IPS-18a (cell line): ENCODE measurements at regions not wholly inside any gene's neighbourhood (a gene's known extent, or its start where the extent isn't known, plus 50 kb on each side); places are given as distances from the start of the nearest gene placed in this dataset.
"Not testable (repeated sequence)": the region's sequence is repeated elsewhere in the genome, so short reads cannot be mapped to it uniquely, and the experiment has no call there.

ENCODE experiments used
- H3K27ac ChIP-seq: one replicate; pipeline ENCODE4 v1.5.1; 2013; ENCODE audit warnings: low read length
- H3K27me3 ChIP-seq: one replicate; pipeline ENCODE4 v1.6.1; 2013; ENCODE audit warnings: mild to moderate bottlenecking, low read length; ENCODE audit not compliant: control insufficient read depth, insufficient read depth
- H3K36me3 ChIP-seq: one replicate; pipeline ENCODE4 v1.6.1; 2013; ENCODE audit warnings: low read depth, low read length; ENCODE audit not compliant: control insufficient read depth
- H3K4me1 ChIP-seq: one replicate; pipeline ENCODE4 v1.6.1; 2013; ENCODE audit warnings: low read depth, low read length; ENCODE audit not compliant: control insufficient read depth
- H3K4me3 ChIP-seq: one replicate; pipeline ENCODE4 v1.5.1; 2013; ENCODE audit warnings: low read length
- H3K9ac ChIP-seq: one replicate; pipeline ENCODE4 v1.6.1; 2013; ENCODE audit warnings: mild to moderate bottlenecking, low read length, moderate library complexity
- H3K9me3 ChIP-seq: one replicate; pipeline ENCODE4 v1.6.1; 2013; ENCODE audit warnings: low read depth, low read length; ENCODE audit not compliant: control insufficient read depth

DNA sequence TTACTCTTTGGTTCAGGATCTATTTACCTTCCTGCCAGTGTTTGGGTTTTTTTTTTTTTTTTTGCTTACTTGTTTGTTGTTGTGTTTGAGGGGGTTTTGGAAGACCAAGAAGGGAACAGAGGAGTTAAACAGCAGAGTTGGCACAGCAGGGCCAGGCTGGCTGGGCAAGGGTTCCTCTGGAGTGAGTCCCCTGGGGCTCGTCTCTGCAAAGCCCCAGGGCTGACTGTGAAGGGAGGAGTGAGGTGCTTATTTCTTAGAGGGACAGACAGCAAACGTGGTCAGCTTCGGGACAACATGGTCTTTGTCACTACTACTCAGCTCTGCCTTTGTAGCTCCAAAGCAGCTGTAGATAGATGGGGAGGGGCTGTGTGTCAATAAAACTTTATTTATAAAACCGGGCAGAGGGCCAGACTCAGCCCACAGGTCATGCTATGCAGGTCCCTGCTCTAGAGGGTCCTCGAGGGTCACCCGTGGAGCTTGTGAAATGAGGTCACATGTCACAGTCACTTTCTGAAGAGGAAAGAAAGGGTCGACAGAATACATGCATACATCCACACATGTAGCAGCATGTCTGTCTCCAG is 1404.7 kb downstream of the BRD1 start:
- no peaks in the 10 kb centered on the region for H3K4me1 ChIP-seq
- H3K9ac ChIP-seq = no peak overlapping the region
- H3K27ac ChIP-seq = no peak overlapping the region

DNA sequence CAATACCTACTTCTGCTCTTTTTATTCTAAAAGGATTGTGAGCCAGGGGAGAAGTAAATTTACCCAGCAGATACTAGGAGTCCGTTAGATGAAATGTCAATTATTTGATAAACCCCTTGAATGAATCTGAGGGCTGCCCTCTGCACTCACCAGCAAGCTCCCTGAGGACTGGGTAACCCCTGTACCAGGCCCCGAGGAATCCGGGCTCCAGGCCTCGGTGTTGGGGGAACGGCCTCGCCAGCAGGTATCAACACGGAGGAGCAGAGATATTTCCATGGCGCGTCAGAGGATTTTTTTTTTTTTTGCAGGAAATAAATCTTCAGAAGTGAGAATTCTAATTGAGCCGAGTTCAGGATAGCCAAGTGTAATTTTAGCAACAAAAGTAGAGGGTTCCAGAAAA is 1408.8 kb downstream of the BRD1 start:
- no peak overlapping the region for H3K4me3 ChIP-seq
- H3K27me3 ChIP-seq = no peaks in the 10 kb centered on the region
- no peaks in the 10 kb centered on the region for H3K36me3 ChIP-seq
- H3K9ac ChIP-seq = no peak overlapping the region
- H3K4me1 ChIP-seq = peaks cover 2% of the 10 kb centered on the region
- H3K27ac ChIP-seq = no peak overlapping the region
- no peaks in the 10 kb centered on the region for H3K9me3 ChIP-seq

More for the DNA sequence above, 1404.7 kb downstream of the BRD1 start:
- no peaks in the 10 kb centered on the region for H3K36me3 ChIP-seq
- H3K9me3 ChIP-seq = no peaks in the 10 kb centered on the region
- H3K27me3 ChIP-seq = no peaks in the 10 kb centered on the region
- no peak overlapping the region for H3K4me3 ChIP-seq

DNA sequence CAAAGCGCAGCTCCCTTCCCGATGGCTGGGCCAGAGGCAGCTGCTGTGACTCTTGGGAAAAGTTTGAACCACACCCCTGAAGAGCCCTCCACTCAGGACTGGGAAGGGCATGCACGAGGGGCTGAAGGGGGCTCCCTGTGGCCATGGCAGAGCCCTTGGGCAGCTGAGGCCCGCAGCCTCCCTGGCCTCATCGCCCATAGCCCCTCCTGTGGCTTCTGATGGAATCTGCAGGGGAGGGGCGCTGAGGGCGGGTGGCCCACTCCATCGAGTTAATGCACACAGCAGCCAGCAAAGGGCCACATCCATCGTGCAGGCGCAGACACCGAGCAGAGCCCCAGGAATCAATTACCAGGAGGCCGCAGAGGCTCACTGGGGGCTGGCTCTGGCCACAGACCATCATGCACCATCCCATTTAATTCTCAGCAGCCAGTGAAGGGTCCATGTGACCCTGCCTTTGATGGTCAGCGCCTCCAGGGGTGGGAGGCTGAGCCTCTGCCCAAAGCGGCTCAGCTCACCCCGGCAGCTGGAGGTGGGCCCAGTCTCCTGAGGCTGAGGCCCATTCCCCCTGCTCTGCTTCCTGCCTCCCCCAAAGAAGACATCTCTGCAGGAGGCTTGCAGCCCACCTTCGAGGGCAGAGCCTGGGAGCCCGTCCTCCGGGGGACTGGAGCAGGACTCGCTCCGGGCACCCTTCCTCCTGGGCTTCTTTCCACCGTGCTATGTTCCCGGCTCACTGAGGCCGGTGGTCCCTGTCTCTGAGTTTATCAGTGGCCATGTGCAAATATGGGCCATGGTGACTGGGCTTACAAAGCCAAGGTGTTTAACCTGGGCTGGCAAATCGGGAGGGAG is 1410.2 kb downstream of the BRD1 start:
- H3K27me3 ChIP-seq = no peaks in the 10 kb centered on the region

DNA sequence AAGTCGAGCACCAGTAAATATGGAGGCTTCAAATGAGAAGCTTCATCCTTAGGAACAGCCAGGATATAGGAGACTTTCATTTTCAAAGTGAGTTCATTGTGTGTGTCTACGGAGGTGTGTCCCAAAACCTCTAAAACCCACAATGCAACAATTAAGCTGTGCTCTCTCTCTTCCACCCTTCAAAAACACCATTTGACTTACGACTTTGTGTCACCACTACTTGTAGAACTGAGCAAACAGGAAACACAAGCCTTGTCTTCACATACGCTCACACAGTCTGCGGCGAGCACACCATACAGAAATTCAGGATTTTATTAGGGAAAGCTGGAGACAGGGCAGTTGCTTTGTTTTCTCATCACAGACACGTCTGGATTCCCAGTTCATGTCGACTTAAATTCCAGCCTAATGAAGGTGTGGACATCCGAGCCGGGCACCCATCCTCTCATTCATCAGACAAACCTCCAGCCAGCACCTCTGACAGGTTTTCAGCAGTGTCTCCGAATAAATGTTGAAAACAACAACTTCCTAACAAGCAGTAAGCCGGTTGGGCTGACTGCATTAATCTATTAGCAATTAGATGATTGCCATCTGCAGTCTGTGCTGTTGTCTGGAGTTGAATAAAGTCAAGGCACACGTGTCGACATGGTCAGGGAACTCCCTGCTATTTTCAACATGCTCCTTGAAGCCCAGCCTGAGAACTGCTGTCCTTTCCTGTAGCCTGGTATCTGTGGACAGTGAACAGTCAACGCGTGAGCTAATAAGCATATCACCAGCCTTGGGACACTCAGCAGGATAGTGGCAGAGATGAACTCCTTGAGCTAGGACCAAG is 1411.1 kb downstream of the BRD1 start:
- Histone ChIP-seq H3K36me3 (no peaks in the 10 kb centered on the region), H3K9ac (no peak overlapping the region), H3K9me3 (no peaks in the 10 kb centered on the region), H3K4me3 (no peak overlapping the region), H3K27ac (no peak overlapping the region), H3K27me3 (no peaks in the 10 kb centered on the region), H3K4me1 (peaks cover 5% of the 10 kb centered on the region)

More for the DNA sequence above, 1410.2 kb downstream of the BRD1 start:
- H3K27ac ChIP-seq = no peak overlapping the region
- H3K9ac ChIP-seq = no peak overlapping the region
- no peaks in the 10 kb centered on the region for H3K36me3 ChIP-seq
- no peak overlapping the region for H3K4me3 ChIP-seq
- peaks cover 5% of the 10 kb centered on the region for H3K4me1 ChIP-seq
- no peaks in the 10 kb centered on the region for H3K9me3 ChIP-seq

DNA sequence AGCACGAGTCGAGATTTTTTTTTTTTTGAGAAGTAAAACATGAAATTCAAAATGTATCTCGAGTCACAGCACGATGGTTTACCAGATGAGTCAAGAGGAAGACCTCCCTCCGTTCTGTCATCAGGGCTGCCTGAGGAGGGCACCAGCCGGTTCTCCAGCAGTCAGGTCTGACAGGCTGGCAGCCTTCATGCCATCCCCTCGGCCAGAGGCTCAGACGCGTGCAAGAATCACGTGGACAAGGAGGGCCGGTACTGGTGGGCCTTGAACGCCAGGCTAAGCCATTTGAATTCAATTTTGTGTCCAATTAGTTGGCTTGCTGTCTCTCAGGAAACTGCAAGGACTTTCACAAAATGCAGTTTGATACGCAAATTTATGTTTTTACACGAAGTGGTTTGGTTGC is 1412.2 kb downstream of the BRD1 start:
- H3K36me3 ChIP-seq = no peaks in the 10 kb centered on the region
- H3K27me3 ChIP-seq = no peaks in the 10 kb centered on the region
- no peak overlapping the region for H3K9ac ChIP-seq
- no peaks in the 10 kb centered on the region for H3K9me3 ChIP-seq
- no peak overlapping the region for H3K27ac ChIP-seq
- peaks cover 5% of the 10 kb centered on the region for H3K4me1 ChIP-seq
- no peak overlapping the region for H3K4me3 ChIP-seq

DNA sequence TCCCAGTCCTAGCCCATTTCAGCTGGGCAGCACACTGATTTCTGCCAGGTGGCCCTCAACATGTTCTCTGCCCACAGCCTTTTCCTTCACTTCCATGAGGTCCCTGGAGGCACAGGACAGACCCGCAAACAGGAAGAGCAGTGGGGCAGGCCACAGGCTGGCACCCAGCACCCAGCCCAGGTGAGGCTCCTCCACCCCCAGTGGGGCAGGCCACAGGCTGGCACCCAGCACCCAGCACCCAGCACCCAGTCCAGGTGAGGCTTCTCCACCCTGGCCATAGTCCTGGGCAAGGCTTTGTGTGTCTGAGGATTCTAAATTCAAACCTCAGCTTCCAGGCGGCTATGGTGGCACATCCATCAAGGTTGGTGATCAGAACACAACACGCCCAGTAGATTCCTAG is 1413.0 kb downstream of the BRD1 start:
- Histone ChIP-seq H3K9ac (no peak overlapping the region), H3K4me1 (peaks cover 5% of the 10 kb centered on the region), H3K27me3 (no peaks in the 10 kb centered on the region), H3K9me3 (no peaks in the 10 kb centered on the region), H3K4me3 (no peak overlapping the region), H3K27ac (no peak overlapping the region), H3K36me3 (no peaks in the 10 kb centered on the region)

DNA sequence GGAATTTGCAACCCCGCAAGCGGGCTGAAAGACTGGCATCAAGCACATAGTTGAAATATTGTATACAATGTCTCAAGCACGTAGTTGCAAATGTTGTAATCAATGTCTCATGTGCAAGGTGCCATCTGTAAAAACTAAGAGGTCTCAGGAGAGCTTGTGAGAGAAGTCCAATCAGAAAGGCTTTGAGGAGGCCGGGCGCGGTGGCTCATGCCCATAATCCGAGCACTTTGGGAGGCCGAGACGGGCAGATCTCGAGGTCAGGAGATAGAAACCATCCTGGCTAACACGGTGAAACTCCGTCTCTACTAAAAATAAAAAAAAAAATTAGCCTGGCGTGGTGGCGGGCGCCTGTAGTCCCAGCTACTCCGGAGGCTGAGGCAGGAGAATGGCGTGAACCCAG is 1414.7 kb downstream of the BRD1 start:
- H3K9ac ChIP-seq, H3K27ac ChIP-seq, H3K4me3 ChIP-seq, H3K4me1 ChIP-seq, H3K36me3 ChIP-seq, H3K9me3 ChIP-seq, H3K27me3 ChIP-seq: not testable (repeated sequence)

DNA sequence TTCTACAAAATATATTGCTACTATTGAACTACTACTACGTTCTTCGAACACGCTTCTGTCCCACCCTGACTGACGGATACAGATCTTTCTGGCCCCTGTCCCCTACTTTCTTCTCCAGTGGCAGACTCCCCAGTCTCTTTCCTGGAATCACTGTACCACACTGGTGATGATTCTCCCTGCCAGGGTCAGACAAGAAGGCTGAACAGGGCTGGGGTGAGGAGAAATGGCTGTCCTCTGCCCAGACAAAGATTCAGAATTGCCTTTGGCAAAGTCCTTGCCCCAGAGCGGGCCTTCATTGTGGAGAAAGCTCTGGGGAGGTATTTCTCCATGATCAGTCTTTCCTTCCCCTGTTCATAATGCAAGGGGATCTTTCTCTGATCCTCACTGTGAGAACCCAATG is 1417.1 kb downstream of the BRD1 start:
- Histone ChIP-seq H3K27ac (no peak overlapping the region), H3K9me3 (no peaks in the 10 kb centered on the region), H3K4me3 (no peak overlapping the region), H3K4me1 (peaks cover 5% of the 10 kb centered on the region), H3K27me3 (no peaks in the 10 kb centered on the region), H3K36me3 (no peaks in the 10 kb centered on the region), H3K9ac (no peak overlapping the region)

DNA sequence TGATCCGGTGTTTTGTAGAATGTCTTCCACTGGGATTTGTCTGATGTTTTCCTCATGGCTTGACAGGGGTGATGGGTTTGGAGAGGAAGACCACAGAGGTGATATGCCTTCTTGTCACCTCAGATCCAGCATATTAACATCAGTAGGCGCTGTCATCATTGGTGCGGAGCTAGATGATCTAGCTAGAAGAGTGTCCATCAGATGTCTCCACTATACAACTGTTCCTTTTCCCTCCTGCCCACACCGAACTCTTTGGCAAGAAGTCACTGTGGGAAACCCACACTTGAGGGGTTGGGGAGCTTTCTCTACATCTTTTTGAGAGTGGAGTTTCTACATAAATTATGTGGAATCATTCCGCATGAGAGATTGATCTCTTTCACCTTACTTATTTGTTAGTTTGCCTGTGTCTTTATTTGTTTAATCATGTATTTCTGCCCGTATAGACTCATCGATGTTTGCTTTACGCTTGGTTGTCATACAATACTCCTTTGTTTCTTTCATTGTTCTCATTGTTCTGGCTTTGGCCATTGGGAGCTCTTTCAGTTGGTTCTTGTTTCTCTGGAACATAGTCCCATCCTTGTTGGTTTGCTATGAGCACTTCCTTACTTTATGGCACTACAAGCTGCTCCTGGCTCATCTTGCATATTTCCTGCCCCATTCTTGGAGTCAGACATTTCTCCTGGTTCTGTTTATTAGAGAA is 1420.3 kb downstream of the BRD1 start:
- Histone ChIP-seq H3K9ac (no peak overlapping the region), H3K4me3 (no peak overlapping the region), H3K36me3 (no peaks in the 10 kb centered on the region), H3K27ac (no peak overlapping the region), H3K27me3 (no peaks in the 10 kb centered on the region), H3K4me1 (no peaks in the 10 kb centered on the region), H3K9me3 (no peaks in the 10 kb centered on the region)

DNA sequence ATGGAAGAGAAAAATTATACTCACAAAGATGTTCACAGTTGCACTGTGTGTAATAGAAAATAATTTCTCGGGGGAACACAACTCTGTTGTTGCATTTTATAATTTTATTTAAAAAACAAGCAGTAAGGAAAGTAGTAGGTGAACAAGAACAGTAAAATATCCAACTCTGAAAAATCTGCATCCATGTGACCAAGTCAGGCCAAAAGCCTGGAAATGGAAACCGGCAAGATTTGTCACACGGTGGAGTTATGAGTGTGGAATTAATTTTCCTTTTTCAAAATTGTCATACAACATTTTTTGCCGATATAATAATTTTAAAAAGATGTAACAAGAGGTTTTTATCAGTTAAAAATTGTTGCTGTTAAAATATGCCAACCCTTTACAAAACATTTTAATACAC is 1421.5 kb downstream of the BRD1 start:
- H3K27ac ChIP-seq = no peak overlapping the region
- no peak overlapping the region for H3K9ac ChIP-seq
- H3K4me3 ChIP-seq = no peak overlapping the region
- no peaks in the 10 kb centered on the region for H3K27me3 ChIP-seq
- no peaks in the 10 kb centered on the region for H3K9me3 ChIP-seq
- H3K4me1 ChIP-seq = no peaks in the 10 kb centered on the region
- no peaks in the 10 kb centered on the region for H3K36me3 ChIP-seq

DNA sequence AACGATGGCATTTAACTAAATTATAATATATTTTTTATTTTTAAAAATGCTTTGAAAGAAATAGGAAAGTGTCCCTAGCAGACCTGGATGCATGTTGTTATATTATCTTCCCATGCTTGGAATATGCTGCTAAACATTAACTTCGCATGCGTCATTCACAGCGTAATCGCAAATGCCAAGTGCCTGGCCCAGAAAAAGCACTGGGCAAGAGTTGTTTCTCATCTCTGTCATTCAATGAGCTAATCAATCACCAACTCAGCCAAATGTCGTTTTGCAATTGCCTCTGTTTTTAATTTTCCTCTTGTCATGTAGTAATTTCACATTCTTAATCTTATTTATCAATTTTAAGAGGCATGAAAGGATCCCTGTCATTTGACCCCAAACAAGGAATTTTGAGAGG is 1421.9 kb downstream of the BRD1 start:
- H3K36me3 ChIP-seq = no peaks in the 10 kb centered on the region
- H3K9ac ChIP-seq = no peak overlapping the region
- H3K9me3 ChIP-seq = no peaks in the 10 kb centered on the region
- H3K4me1 ChIP-seq = no peaks in the 10 kb centered on the region
- H3K27ac ChIP-seq = no peak overlapping the region
- no peaks in the 10 kb centered on the region for H3K27me3 ChIP-seq
- no peak overlapping the region for H3K4me3 ChIP-seq
